Kidney (tissue), 13 donors: ENCODE measurements at regions not wholly inside any gene's neighbourhood (a gene's known extent, or its start where the extent isn't known, plus 50 kb on each side); places are given as distances from the start of the nearest gene placed in this dataset.

Experiments
- DNase-seq, 5 donors: peaks; one replicate each; pipeline ENCODE4 v3.0.0-alpha.2; 2013 to 2020
- FAIRE-seq: peaks from 2 replicates; lab custom pipeline; 2012; peaks lifted over from hg19 to GRCh38; lab: Jason Lieb, UNC
- H3K27ac ChIP-seq, 2 donors: one replicate each; pipeline ENCODE4 v1.7.0; 2013; ENCODE audit warnings: low read depth in 2 of 2, low read length in 2 of 2, inconsistent platforms in 1 of 2
- H3K27me3 ChIP-seq: one replicate; pipeline ENCODE4 v1.7.1; 2013; ENCODE audit warnings: low read length, inconsistent platforms; ENCODE audit not compliant: control insufficient read depth, insufficient read depth
- H3K36me3 ChIP-seq, 3 donors: one replicate each; pipeline versions ENCODE4 v1.7.0 to v1.7.1; 2013; ENCODE audit warnings: low read length in 3 of 3, control low read depth in 1 of 3, inconsistent platforms in 1 of 3; ENCODE audit not compliant: insufficient read depth in 3 of 3, control insufficient read depth in 2 of 3
- H3K4me1 ChIP-seq, 3 donors: one replicate each; pipeline versions ENCODE4 v1.7.0 to v1.7.1; 2013; ENCODE audit warnings: low read length in 3 of 3, inconsistent platforms in 1 of 3, low read depth in 1 of 3; ENCODE audit not compliant: control insufficient read depth in 2 of 3, insufficient read depth in 2 of 3
- H3K4me3 ChIP-seq, 3 donors: one replicate each; pipeline versions ENCODE4 v1.7.0 to v1.8.1; 2013; ENCODE audit warnings: low read length in 3 of 3, control low read depth in 1 of 3, inconsistent platforms in 1 of 3
- H3K9ac ChIP-seq, 3 donors: one replicate each; pipeline versions ENCODE4 v1.7.0 to v1.7.1; 2013; ENCODE audit warnings: low read length in 3 of 3, control low read depth in 1 of 3, inconsistent platforms in 1 of 3
- H3K9me3 ChIP-seq, 3 donors: one replicate each; pipeline versions ENCODE4 v1.7.0 to v1.7.1; 2013; ENCODE audit warnings: low read length in 3 of 3, control low read depth in 1 of 3, inconsistent platforms in 1 of 3; ENCODE audit not compliant: control insufficient read depth in 2 of 3, insufficient read depth in 1 of 3
- intact Hi-C: fragments of 100-400 bp; cut with DNase I; formaldehyde crosslinking; loops from one replicate; pipeline ENCODE4 v1.11.1; 2022
- TF ChIP-seq, protein P1 (sequence below): IDR thresholded peaks from 3 replicates; pipeline ENCODE4 v1.5.1; 2012; ENCODE audit warnings: mild to moderate bottlenecking, moderate library complexity, borderline replicate concordance; ENCODE audit not compliant: insufficient read depth; ENCODE audit errors: extremely low read depth
- donor health status: control.
- donor health status: control.
- donor health status: control.
- donor health status: control.
- donor health status: control.
- donor health status: DM: yes; HTN: yes; CAD: no.
- donor health status: Normal renal cell carcinoma (clear cell type).

- DNase-seq (no peak), FAIRE-seq (no peak)
- Histone ChIP-seq H3K9ac (no peak overlapping the region), H3K4me1 (no peaks in the 10 kb centered on the region), H3K36me3 (no peaks in the 10 kb centered on the region), H3K9me3 (peaks cover 0 to 2% (median 0%) of the 10 kb centered on the region in 3 donors), H3K27ac (no peak overlapping the region), H3K4me3 (no peak overlapping the region), H3K27me3 (no peaks in the 10 kb centered on the region)
- TF ChIP-seq, protein P1, sequence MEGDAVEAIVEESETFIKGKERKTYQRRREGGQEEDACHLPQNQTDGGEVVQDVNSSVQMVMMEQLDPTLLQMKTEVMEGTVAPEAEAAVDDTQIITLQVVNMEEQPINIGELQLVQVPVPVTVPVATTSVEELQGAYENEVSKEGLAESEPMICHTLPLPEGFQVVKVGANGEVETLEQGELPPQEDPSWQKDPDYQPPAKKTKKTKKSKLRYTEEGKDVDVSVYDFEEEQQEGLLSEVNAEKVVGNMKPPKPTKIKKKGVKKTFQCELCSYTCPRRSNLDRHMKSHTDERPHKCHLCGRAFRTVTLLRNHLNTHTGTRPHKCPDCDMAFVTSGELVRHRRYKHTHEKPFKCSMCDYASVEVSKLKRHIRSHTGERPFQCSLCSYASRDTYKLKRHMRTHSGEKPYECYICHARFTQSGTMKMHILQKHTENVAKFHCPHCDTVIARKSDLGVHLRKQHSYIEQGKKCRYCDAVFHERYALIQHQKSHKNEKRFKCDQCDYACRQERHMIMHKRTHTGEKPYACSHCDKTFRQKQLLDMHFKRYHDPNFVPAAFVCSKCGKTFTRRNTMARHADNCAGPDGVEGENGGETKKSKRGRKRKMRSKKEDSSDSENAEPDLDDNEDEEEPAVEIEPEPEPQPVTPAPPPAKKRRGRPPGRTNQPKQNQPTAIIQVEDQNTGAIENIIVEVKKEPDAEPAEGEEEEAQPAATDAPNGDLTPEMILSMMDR = no peak
- intact Hi-C loops = loop anchor here (10.0 kb wide), 1 partner anchor 148 kb away; no protein-coding TSS in a partner anchor
Measured at GRCh38 chr7:131652934-131653333, 96.5 kb upstream of the PODXL start.

GRCh38 chr7:131652194-131652593 is 95.8 kb upstream of the PODXL start:
- H3K9ac ChIP-seq = no peak overlapping the region
- TF ChIP-seq, protein P1 = no peak
- peaks cover 0 to 2% (median 0%) of the 10 kb centered on the region in 3 donors for H3K9me3 ChIP-seq
- DNase-seq (no peak), FAIRE-seq (no peak)
- no peaks in the 10 kb centered on the region for H3K4me1 ChIP-seq
- no peak overlapping the region for H3K4me3 ChIP-seq
- no peaks in the 10 kb centered on the region for H3K36me3 ChIP-seq
- intact Hi-C loops = loop anchor here (10.0 kb wide), 1 partner anchor 147 kb away; no protein-coding TSS in a partner anchor
- no peaks in the 10 kb centered on the region for H3K27me3 ChIP-seq
- no peak overlapping the region for H3K27ac ChIP-seq

- DNase-seq (no peak), FAIRE-seq (no peak)
- no peaks in the 10 kb centered on the region for H3K27me3 ChIP-seq
- TF ChIP-seq, protein P1 = no peak
- H3K27ac ChIP-seq = peak overlapping the region in 1 of 2 donors; percentile 23
- intact Hi-C loops = loop anchor here (10.0 kb wide), 1 partner anchor 145 kb away; no protein-coding TSS in a partner anchor
- no peak overlapping the region for H3K4me3 ChIP-seq
- H3K9ac ChIP-seq = no peak overlapping the region
- peaks cover 0 to 2% (median 0%) of the 10 kb centered on the region in 3 donors for H3K9me3 ChIP-seq
- no peaks in the 10 kb centered on the region for H3K36me3 ChIP-seq
- H3K4me1 ChIP-seq = no peaks in the 10 kb centered on the region
Measured at GRCh38 chr7:131649879-131650278, 93.5 kb upstream of the PODXL start.
